GM03348 (cell line): ENCODE measurements at regions not wholly inside any gene's neighbourhood (a gene's known extent, or its start where the extent isn't known, plus 50 kb on each side); places are given as distances from the start of the nearest gene placed in this dataset.

Source experiments
- DNase-seq: peaks from one replicate; pipeline ENCODE4 v3.0.0; 2012; ENCODE audit warnings: low spot score

GRCh38 chr2:19600506-19600905, 242.1 kb upstream of the OSR1 start:
- no peak for DNase-seq

- no peak for DNase-seq
These were observed 240.5 kb upstream of the OSR1 start for GRCh38 chr2:19598971-19599370.

- DNase-seq: no peak
These were observed 233.8 kb upstream of the OSR1 start for GRCh38 chr2:19592197-19592596.

- no peak for DNase-seq
These were observed 231.4 kb upstream of the OSR1 start for GRCh38 chr2:19589791-19590190.

GRCh38 chr2:19580830-19581229, 222.4 kb upstream of the OSR1 start:
- no peak for DNase-seq

- DNase-seq: no peak
These were observed 221.8 kb upstream of the OSR1 start for GRCh38 chr2:19580264-19580663.

GRCh38 chr2:19579461-19579860, 221.0 kb upstream of the OSR1 start:
- no peak for DNase-seq

GRCh38 chr2:19577723-19578122, 219.3 kb upstream of the OSR1 start:
- peak; percentile 19 for DNase-seq

- no peak for DNase-seq
These were observed 218.0 kb upstream of the OSR1 start for GRCh38 chr2:19576411-19576810.

- peak; percentile 55 for DNase-seq
These were observed 217.2 kb upstream of the OSR1 start for GRCh38 chr2:19575641-19576040.

- DNase-seq: peak; percentile 76
These were observed 216.4 kb upstream of the OSR1 start for GRCh38 chr2:19574778-19575260.

GRCh38 chr2:19573784-19574183, 215.4 kb upstream of the OSR1 start:
- DNase-seq: no peak

- no peak for DNase-seq
These were observed 213.3 kb upstream of the OSR1 start for GRCh38 chr2:19571773-19572172.

GRCh38 chr2:19569300-19569791, 210.9 kb upstream of the OSR1 start:
- DNase-seq: no peak

GRCh38 chr2:19568809-19569208, 210.4 kb upstream of the OSR1 start:
- DNase-seq: no peak

- DNase-seq: no peak
These were observed 202.4 kb upstream of the OSR1 start for GRCh38 chr2:19560785-19561184.

- no peak for DNase-seq
These were observed 201.3 kb upstream of the OSR1 start for GRCh38 chr2:19559596-19560240.

GRCh38 chr2:19556648-19557047, 198.2 kb upstream of the OSR1 start:
- no peak for DNase-seq

GRCh38 chr2:19554520-19554919, 196.1 kb upstream of the OSR1 start:
- DNase-seq: no peak

- DNase-seq: no peak
These were observed 193.8 kb upstream of the OSR1 start for GRCh38 chr2:19552270-19552669.

- no peak for DNase-seq
These were observed 192.3 kb upstream of the OSR1 start for GRCh38 chr2:19550750-19551149.

- no peak for DNase-seq
These were observed 191.4 kb upstream of the OSR1 start for GRCh38 chr2:19549821-19550220.

GRCh38 chr2:19548116-19548515, 189.7 kb upstream of the OSR1 start:
- DNase-seq: no peak

- no peak for DNase-seq
These were observed 188.9 kb upstream of the OSR1 start for GRCh38 chr2:19547321-19547720.
